H1 (cell line): ENCODE measurements at regions not wholly inside any gene's neighbourhood (a gene's known extent, or its start where the extent isn't known, plus 50 kb on each side); places are given as distances from the start of the nearest gene placed in this dataset.
A peak's percentile ranks its signal among the peaks of the same experiment; 100 is the strongest.

Source experiments
- CTCF ChIA-PET: fragments of 300-600 bp; sonication (Branson Sonifier 250); formaldehyde crosslinking; loops from one replicate; lab custom pipeline; 2021; ENCODE audit not compliant: partially characterized antibody; lab: Charles Lee
- POLR2A ChIA-PET: fragments of 300-600 bp; sonication (Branson Sonifier 250); formaldehyde crosslinking; loops from one replicate; lab custom pipeline; 2021; ENCODE audit warnings: inconsistent platforms; ENCODE audit not compliant: partially characterized antibody; lab: Charles Lee
- DNase-seq, 2 experiments: peaks; one replicate each; pipeline versions ENCODE4 v3.0.0 to v3.0.0-alpha.2; 2010 to 2022; ENCODE audit warnings: low spot score in 2 of 2, low read depth in 1 of 2, mixed read lengths in 1 of 2
- FAIRE-seq: peaks from 2 replicates; lab custom pipeline; 2011; peaks lifted over from hg19 to GRCh38; lab: Jason Lieb, UNC
- H2AFZ ChIP-seq: 2 replicates; pipeline ENCODE4 v1.8.1; 2012; ENCODE audit warnings: low read length, inconsistent platforms
- H2AK5ac ChIP-seq: 2 replicates; pipeline ENCODE4 v1.6.1; 2013; ENCODE audit warnings: low read depth, low read length
- H2BK120ac ChIP-seq: replicated peaks from 2 replicates; pipeline ENCODE3; 2013; ENCODE audit warnings: low read depth, low read length, inconsistent platforms
- H2BK12ac ChIP-seq: 2 replicates; pipeline ENCODE4 v1.6.1; 2013; ENCODE audit warnings: low read depth, low read length
- H2BK15ac ChIP-seq: 2 replicates; pipeline ENCODE4 v1.6.1; 2013; ENCODE audit warnings: low read length
- H2BK20ac ChIP-seq: 2 replicates; pipeline ENCODE4 v1.6.1; 2013; ENCODE audit warnings: low read length
- H2BK5ac ChIP-seq: 2 replicates; pipeline ENCODE4 v1.6.1; 2013; ENCODE audit warnings: low read depth, low read length
- H3K14ac ChIP-seq: 2 replicates; pipeline ENCODE4 v1.6.1; 2013; ENCODE audit warnings: inconsistent platforms; ENCODE audit not compliant: insufficient read length
- H3K18ac ChIP-seq: 2 replicates; pipeline ENCODE4 v1.6.1; 2013; ENCODE audit warnings: low read length; ENCODE audit errors: extremely low read depth
- H3K23ac ChIP-seq: 2 replicates; pipeline ENCODE4 v1.6.1; 2013; ENCODE audit warnings: inconsistent platforms; ENCODE audit not compliant: insufficient read length
- H3K23me2 ChIP-seq: 2 replicates; pipeline ENCODE4 v1.6.1; 2013; ENCODE audit warnings: low read depth, low read length
- H3K27ac ChIP-seq: 2 replicates; pipeline ENCODE4 v1.6.1; 2011; ENCODE audit warnings: low read depth, low read length, inconsistent platforms
- H3K27me3 ChIP-seq, 4 experiments: replicated peaks in 1 of 4; 1 replicate in 1 of 4; 2 replicates in 3 of 4; pipeline versions ENCODE4 v1.6.1 to v1.8.1; 2011 to 2013; ENCODE audit warnings: low read length in 3 of 4, mild to moderate bottlenecking in 3 of 4, inconsistent platforms in 2 of 4, mixed read lengths in 2 of 4, moderate library complexity in 1 of 4; ENCODE audit not compliant: control insufficient read depth in 3 of 4, insufficient read depth in 3 of 4; ENCODE audit errors: extremely low read depth in 1 of 4
- H3K36me3 ChIP-seq, 4 experiments: 2 replicates each; pipeline versions ENCODE4 v1.6.1 to v1.8.1; 2011 to 2013; ENCODE audit warnings: mild to moderate bottlenecking in 4 of 4, low read length in 3 of 4, moderate library complexity in 2 of 4, control low read depth in 1 of 4, inconsistent platforms in 1 of 4; ENCODE audit not compliant: insufficient read depth in 4 of 4, control insufficient read depth in 2 of 4
- H3K4ac ChIP-seq: replicated peaks from 2 replicates; pipeline ENCODE3; 2013; ENCODE audit warnings: low read length, low read depth, mixed read lengths, inconsistent platforms; ENCODE audit not compliant: insufficient read length
- H3K4me1 ChIP-seq, 4 experiments: replicated peaks in 1 of 4; 1 replicate in 1 of 4; 2 replicates in 3 of 4; pipeline versions ENCODE4 v1.6.1 to v1.8.1; 2011 to 2013; ENCODE audit warnings: low read length in 3 of 4, inconsistent platforms in 2 of 4, mixed read lengths in 1 of 4; ENCODE audit not compliant: insufficient read depth in 4 of 4, control insufficient read depth in 3 of 4
- H3K4me2 ChIP-seq, 2 experiments: 2 replicates each; pipeline versions ENCODE4 v1.6.1 to v1.8.1; 2011 to 2013; ENCODE audit warnings: low read depth in 2 of 2, low read length in 2 of 2, control low read depth in 1 of 2, inconsistent platforms in 1 of 2, mild to moderate bottlenecking in 1 of 2; ENCODE audit not compliant: insufficient read depth in 1 of 2
- H3K4me3 ChIP-seq, 4 experiments: fragments of 200-600, 300-600 bp in 1 of 4; sonication (generic), shearing (Covaris generic), sonication (Bioruptor Twin) in 1 of 4; 2 replicates each; pipeline versions ENCODE4 v1.5.1 to v1.8.1; 2011 to 2016; ENCODE audit warnings: low read length in 4 of 4, low read depth in 3 of 4, control low read depth in 2 of 4, inconsistent platforms in 2 of 4, mild to moderate bottlenecking in 2 of 4, mixed read lengths in 1 of 4, moderate library complexity in 1 of 4; ENCODE audit not compliant: insufficient read depth in 2 of 4; ENCODE audit errors: extremely low read depth in 1 of 4
- H3K56ac ChIP-seq: replicated peaks from 2 replicates; pipeline ENCODE3; 2013; ENCODE audit warnings: low read depth, mild to moderate bottlenecking, mixed read lengths, low read length, inconsistent platforms; ENCODE audit not compliant: insufficient read length
- H3K79me1 ChIP-seq: 2 replicates; pipeline ENCODE4 v1.6.1; 2013; ENCODE audit warnings: low read depth, low read length, control low read depth
- H3K79me2 ChIP-seq, 2 experiments: 2 replicates each; pipeline versions ENCODE4 v1.6.1 to v1.8.1; 2012 to 2013; ENCODE audit warnings: low read length in 2 of 2, mild to moderate bottlenecking in 2 of 2, inconsistent platforms in 1 of 2; ENCODE audit not compliant: insufficient read depth in 2 of 2, control insufficient read depth in 1 of 2
- H3K9ac ChIP-seq, 4 experiments: replicated peaks in 1 of 4; 1 replicate in 1 of 4; 2 replicates in 3 of 4; pipeline versions ENCODE4 v1.6.1 to v1.8.1; 2011 to 2013; ENCODE audit warnings: low read depth in 3 of 4, low read length in 3 of 4, control low read depth in 2 of 4, mild to moderate bottlenecking in 2 of 4, moderate library complexity in 2 of 4, inconsistent platforms in 1 of 4; ENCODE audit errors: extremely low read depth in 1 of 4
- H3K9me3 ChIP-seq, 2 experiments: 2 replicates each; pipeline versions ENCODE4 v1.6.1 to v1.8.1; 2012 to 2013; ENCODE audit warnings: mild to moderate bottlenecking in 2 of 2, moderate library complexity in 2 of 2, control low read depth in 1 of 2, inconsistent platforms in 1 of 2, low read depth in 1 of 2, low read length in 1 of 2, mixed read lengths in 1 of 2; ENCODE audit not compliant: insufficient read depth in 2 of 2
- H4K20me1 ChIP-seq, 2 experiments: replicated peaks in 1 of 2; 2 replicates each; pipeline versions ENCODE3 to v1.8.1; 2011 to 2013; ENCODE audit warnings: inconsistent platforms in 2 of 2, low read length in 2 of 2, mild to moderate bottlenecking in 1 of 2; ENCODE audit not compliant: insufficient read depth in 2 of 2, control insufficient read depth in 1 of 2
- H4K5ac ChIP-seq: 2 replicates; pipeline ENCODE4 v1.6.1; 2013; ENCODE audit warnings: low read length, low read depth, mixed read lengths, inconsistent platforms; ENCODE audit not compliant: insufficient read length
- H4K8ac ChIP-seq: 2 replicates; pipeline ENCODE4 v1.8.0; 2013; ENCODE audit warnings: mild to moderate bottlenecking, moderate library complexity, low read length, inconsistent platforms; ENCODE audit not compliant: insufficient read depth; ENCODE audit errors: extremely low read depth
- H4K91ac ChIP-seq: replicated peaks from 2 replicates; pipeline ENCODE3; 2013; ENCODE audit warnings: low read length, mixed read lengths, inconsistent platforms; ENCODE audit not compliant: insufficient read length
- CHD1 ChIP-seq: IDR thresholded peaks from 2 replicates; pipeline ENCODE4 v1.6.1; 2012; ENCODE audit warnings: low read depth, low read length, improper control_type of control experiment
- CHD2 ChIP-seq: IDR thresholded peaks from 2 replicates; pipeline ENCODE4 v1.6.1; 2012; ENCODE audit warnings: low read length, improper control_type of control experiment
- E2F6 ChIP-seq: IDR thresholded peaks from 2 replicates; pipeline ENCODE4 v1.6.1; 2012; ENCODE audit warnings: inconsistent platforms
- EZH2 ChIP-seq: fragments of 200-600 bp; sonication (generic); IDR thresholded peaks from 2 replicates; pipeline ENCODE4 v1.7.1; 2012; ENCODE audit warnings: low read depth, mild to moderate bottlenecking, moderate library complexity, low read length, inconsistent platforms; ENCODE audit not compliant: severe bottlenecking
- GABPA ChIP-seq: IDR thresholded peaks from 2 replicates; pipeline ENCODE4 v1.6.1; 2011; ENCODE audit warnings: mild to moderate bottlenecking, low read length, moderate library complexity, borderline replicate concordance; ENCODE audit not compliant: insufficient read depth
- JUND ChIP-seq: IDR thresholded peaks from 2 replicates; pipeline ENCODE4 v1.6.1; 2011; ENCODE audit warnings: mild to moderate bottlenecking, improper control_type of control experiment, low read length
- KDM1A ChIP-seq: fragments of 200-600, 300-600 bp; sonication (generic); IDR thresholded peaks from 2 replicates; pipeline ENCODE4 v1.7.1; 2016; ENCODE audit warnings: mild to moderate bottlenecking, low read length, borderline replicate concordance
- KDM5A ChIP-seq: fragments of 200-600 bp; IDR thresholded peaks from 2 replicates; pipeline ENCODE4 v1.7.1; 2012; ENCODE audit warnings: mild to moderate bottlenecking, low read length, inconsistent platforms, mixed read lengths
- RAD21 ChIP-seq, 2 experiments: IDR thresholded peaks in 1 of 2; conservative IDR thresholded peaks in 1 of 2; 2 replicates each; pipeline ENCODE4 v1.6.1; 2011; ENCODE audit warnings: low read depth in 2 of 2, low read length in 2 of 2, improper control_type of control experiment in 1 of 2, inconsistent platforms in 1 of 2, mild to moderate bottlenecking in 1 of 2, moderate library complexity in 1 of 2
- SIRT6 ChIP-seq: IDR thresholded peaks from one replicate; pipeline ENCODE4 v1.7.1; 2012; ENCODE audit warnings: low read length, inconsistent platforms
- TAF7 ChIP-seq: optimal IDR thresholded peaks from 2 replicates; pipeline ENCODE3; 2011; ENCODE audit warnings: low read depth, mild to moderate bottlenecking, inconsistent platforms, low read length, moderate library complexity, borderline replicate concordance
- YY1 ChIP-seq: IDR thresholded peaks from 2 replicates; pipeline ENCODE4 v1.6.1; 2011; ENCODE audit warnings: low read depth, mild to moderate bottlenecking, low read length
- WGBS, 2 experiments: shearing (Covaris generic) in 1 of 2; methylation state at CpG; one replicate each; pipeline versions ENCODE4 v1.1.6 to v1.1.7; 2013 to 2015; ENCODE audit warnings: low lambda C conversion rate in 2 of 2, mixed read lengths in 2 of 2, inconsistent platforms in 1 of 2, low coverage in 1 of 2, missing lambda C conversion rate in 1 of 2; ENCODE audit not compliant: insufficient replicate concordance in 2 of 2, insufficient coverage in 1 of 2, insufficient read length in 1 of 2; ENCODE audit errors: extremely low coverage in 1 of 2, missing lambda C conversion rate in 1 of 2; 5-methylcytosine and 5-hydroxymethylcytosine counted together

DNA sequence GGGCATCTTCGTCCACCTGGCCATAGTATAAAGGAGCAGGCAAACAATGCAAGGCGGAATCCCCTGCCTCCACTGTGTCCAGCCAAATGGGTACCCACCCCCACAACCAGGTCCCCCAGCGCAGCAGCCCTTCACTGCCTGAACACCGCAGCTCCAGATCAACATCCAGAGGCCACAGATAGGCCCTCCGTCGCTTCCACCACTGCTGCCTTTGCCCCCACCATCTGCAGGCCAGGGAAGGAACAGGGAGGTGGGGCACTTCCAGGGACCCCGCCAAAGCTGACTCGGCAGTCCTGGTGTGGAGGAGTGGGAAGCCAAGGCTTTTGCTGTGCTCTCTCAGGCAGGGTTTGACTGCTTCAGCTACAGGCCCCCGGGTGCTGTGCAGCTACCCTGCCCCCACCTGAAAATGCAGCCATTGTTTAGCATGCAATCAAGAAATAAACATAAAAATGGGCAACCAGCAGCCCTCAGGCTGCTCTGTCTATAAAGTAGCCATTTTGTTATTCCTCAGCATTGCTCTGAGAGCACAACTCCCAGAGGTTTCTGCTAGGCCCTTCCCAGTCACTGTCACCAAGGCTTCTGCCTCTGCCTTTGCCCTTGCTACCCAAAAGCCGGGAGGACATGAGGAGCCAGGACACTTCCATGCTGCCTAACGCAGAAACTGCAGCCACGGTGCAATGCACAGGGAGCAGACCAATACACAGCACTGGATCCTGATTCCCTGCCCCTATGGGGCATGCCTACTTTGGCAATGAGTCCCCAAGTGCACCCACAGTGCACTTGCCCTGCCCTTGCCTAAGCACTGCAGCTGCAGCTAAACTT, 733.2 kb upstream of the KLHL1 start:
- Histone ChIP-seq H3K27me3 (no peaks in the 10 kb centered on the region), H3K36me3 (no peaks in the 10 kb centered on the region), H4K91ac (no peak overlapping the region), H3K9ac (no peak overlapping the region), H3K27ac (no peak overlapping the region), H2BK120ac (no peak overlapping the region), H2BK20ac (no peak overlapping the region), H3K4ac (no peak overlapping the region), H3K56ac (no peak overlapping the region), H3K4me3 (no peak overlapping the region), H3K4me2 (no peak overlapping the region; a peak in 1 of 4 replicates), H3K79me2 (no peaks in the 10 kb centered on the region), H3K18ac (no peak overlapping the region; the same call in 1 of the 2 replicates), H4K8ac (peak overlapping the region; percentile 86; the same call in 1 of the 2 replicates), H2AK5ac (no peak overlapping the region), H3K79me1 (no peaks in the 10 kb centered on the region), H3K14ac (no peak overlapping the region), H2BK15ac (no peak overlapping the region), H2BK12ac (no peak overlapping the region), H2AFZ (peak overlapping the region; percentile 85; the same call in 1 of the 2 replicates), H4K5ac (no peak overlapping the region), H3K23ac (no peak overlapping the region), H2BK5ac (peak overlapping the region; percentile 30; the same call in 1 of the 2 replicates), H3K4me1 (peaks cover 0 to 10% (median 0%) of the 10 kb centered on the region in 4 experiments; a peak in 2 of 7 replicates), H3K23me2 (no peaks in the 10 kb centered on the region), H3K9me3 (no peaks in the 10 kb centered on the region), H4K20me1 (no peaks in the 10 kb centered on the region)
- DNase-seq (no peak), FAIRE-seq (no peak)
- POLR2A ChIA-PET: no interaction called here
- WGBS, 2 experiments: 94% methylated on average over 11 of the region's 12 CpGs; no CpG with 5 or more reads in 1 of the 2 experiments
- CTCF ChIA-PET: interaction anchor here (1.2 kb wide), 1 partner anchor 12 kb away, joined by 3 read pairs; no protein-coding TSS in a partner anchor
- TF ChIP-seq RAD21 (IDR thresholded peaks at IDR 0.05 in 1 of 2, conservative IDR thresholded peaks at IDR 0.05 in 1 of 2; ENCODE audit: low read depth in 2 of 2, low read length in 2 of 2) (no peak), TAF7 (no peak), CHD1 (no peak), GABPA (no peak), JUND (no peak), E2F6 (no peak), KDM5A (no peak), YY1 (no peak), KDM1A (no peak), EZH2 (no peak), SIRT6 (no peak), CHD2 (no peak)
